Right atrium auricular region (tissue), 2 donors: ENCODE measurements at regions not wholly inside any gene's neighbourhood (a gene's known extent, or its start where the extent isn't known, plus 50 kb on each side); places are given as distances from the start of the nearest gene placed in this dataset.

Source experiments
- DNase-seq: peaks from one replicate; pipeline ENCODE4 v3.0.0-alpha.2; 2019; ENCODE audit warnings: low spot score
- H3K27ac ChIP-seq, 2 donors: fragments of 200-600 bp; sonication (generic); 1 replicate in 1 of 2; 2 replicates in 1 of 2; pipeline ENCODE4 v1.5.1; 2016 to 2019
- H3K27me3 ChIP-seq, 2 donors: fragments of 200-600 bp; sonication (generic); one replicate each; pipeline versions ENCODE4 v1.5.1 to v1.6.0; 2017 to 2019
- H3K36me3 ChIP-seq: fragments of 200-600 bp; sonication (generic); one replicate; pipeline ENCODE4 v1.5.1; 2016
- H3K4me1 ChIP-seq, 2 donors: fragments of 200-600 bp; sonication (generic); one replicate each; pipeline versions ENCODE4 v1.5.1 to v1.6.0; 2017 to 2019
- H3K4me3 ChIP-seq, 2 donors: fragments of 200-600 bp; sonication (generic); 1 replicate in 1 of 2; 2 replicates in 1 of 2; pipeline ENCODE4 v1.5.1; 2017 to 2019; ENCODE audit warnings: mild to moderate bottlenecking in 1 of 2, moderate library complexity in 1 of 2
- H3K9me3 ChIP-seq, 2 donors: fragments of 200-600 bp; sonication (generic); one replicate each; pipeline ENCODE4 v1.5.1; 2019
- TF ChIP-seq, protein P1 (sequence below), 2 donors: fragments of 200-600 bp; sonication (generic); IDR thresholded peaks; one replicate each; pipeline ENCODE4 v1.5.1; 2019; ENCODE audit warnings: antibody characterized with exemption in 2 of 2

GRCh38 chr16:35339337-35339736 is 1879.9 kb downstream of the TP53TG3F start:
- H3K9me3 ChIP-seq, result peaks cover 0 to 4% of the 10 kb centered on the region in 2 donors
- DNase-seq, result no peak
- TF ChIP-seq, protein P1, sequence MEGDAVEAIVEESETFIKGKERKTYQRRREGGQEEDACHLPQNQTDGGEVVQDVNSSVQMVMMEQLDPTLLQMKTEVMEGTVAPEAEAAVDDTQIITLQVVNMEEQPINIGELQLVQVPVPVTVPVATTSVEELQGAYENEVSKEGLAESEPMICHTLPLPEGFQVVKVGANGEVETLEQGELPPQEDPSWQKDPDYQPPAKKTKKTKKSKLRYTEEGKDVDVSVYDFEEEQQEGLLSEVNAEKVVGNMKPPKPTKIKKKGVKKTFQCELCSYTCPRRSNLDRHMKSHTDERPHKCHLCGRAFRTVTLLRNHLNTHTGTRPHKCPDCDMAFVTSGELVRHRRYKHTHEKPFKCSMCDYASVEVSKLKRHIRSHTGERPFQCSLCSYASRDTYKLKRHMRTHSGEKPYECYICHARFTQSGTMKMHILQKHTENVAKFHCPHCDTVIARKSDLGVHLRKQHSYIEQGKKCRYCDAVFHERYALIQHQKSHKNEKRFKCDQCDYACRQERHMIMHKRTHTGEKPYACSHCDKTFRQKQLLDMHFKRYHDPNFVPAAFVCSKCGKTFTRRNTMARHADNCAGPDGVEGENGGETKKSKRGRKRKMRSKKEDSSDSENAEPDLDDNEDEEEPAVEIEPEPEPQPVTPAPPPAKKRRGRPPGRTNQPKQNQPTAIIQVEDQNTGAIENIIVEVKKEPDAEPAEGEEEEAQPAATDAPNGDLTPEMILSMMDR (IDR thresholded peaks at IDR 0.05), result no peak

GRCh38 chr16:35342012-35342411 is 1882.6 kb downstream of the TP53TG3F start:
- no peak for DNase-seq
- TF ChIP-seq, protein P1 (IDR thresholded peaks at IDR 0.05), result no peak
- no peaks in the 10 kb centered on the region for H3K27me3 ChIP-seq
- H3K27ac ChIP-seq, result no peak overlapping the region
- no peaks in the 10 kb centered on the region for H3K36me3 ChIP-seq
- H3K4me3 ChIP-seq, result no peak overlapping the region
- no peaks in the 10 kb centered on the region for H3K4me1 ChIP-seq
- H3K9me3 ChIP-seq, result peaks cover 0 to 16% of the 10 kb centered on the region in 2 donors

More at GRCh38 chr16:35339337-35339736, 1879.9 kb downstream of the TP53TG3F start:
- Histone ChIP-seq H3K4me1 (no peaks in the 10 kb centered on the region), H3K36me3 (no peaks in the 10 kb centered on the region), H3K27ac (no peak overlapping the region), H3K4me3 (no peak overlapping the region), H3K27me3 (no peaks in the 10 kb centered on the region)

DNA sequence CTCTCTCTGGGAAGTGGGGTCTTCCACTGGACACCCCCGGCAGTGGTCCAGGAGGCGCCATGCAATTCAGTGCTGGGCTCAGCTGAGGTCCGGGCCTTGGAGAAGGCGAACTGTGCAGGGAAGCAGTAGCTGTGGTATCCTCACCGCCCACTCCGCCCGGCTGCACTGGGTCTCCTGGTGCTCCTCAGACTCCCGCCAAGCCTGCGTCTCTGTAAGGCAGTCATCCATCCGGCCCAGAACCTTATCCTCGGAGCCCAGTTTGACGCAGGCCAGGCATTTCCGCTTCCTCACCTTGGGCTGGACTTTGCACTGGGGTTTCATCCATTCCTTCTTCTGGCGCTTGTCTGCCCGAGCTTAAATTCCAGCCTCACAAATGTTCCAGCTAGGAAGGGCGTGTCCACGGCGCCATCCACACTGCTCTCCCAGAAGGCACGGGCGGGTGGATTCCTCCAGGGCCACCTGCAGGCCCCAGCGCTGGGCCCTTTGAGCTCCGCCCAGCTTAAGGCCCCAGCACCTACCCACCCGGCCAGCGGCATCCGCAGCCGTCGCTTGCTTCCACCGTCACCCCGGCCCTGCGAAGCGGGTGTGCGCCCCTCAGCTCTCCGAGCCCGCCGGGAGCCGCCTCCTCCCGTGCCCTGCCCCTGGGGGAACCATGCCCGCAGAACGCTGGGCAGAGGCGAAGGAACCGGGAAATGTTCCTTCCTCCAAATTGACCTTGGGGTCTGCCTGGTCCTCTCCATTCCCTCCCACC is 1884.8 kb downstream of the TP53TG3F start:
- H3K36me3 ChIP-seq, result no peaks in the 10 kb centered on the region
- TF ChIP-seq, protein P1 (IDR thresholded peaks at IDR 0.05), result no peak
- H3K4me1 ChIP-seq, result no peaks in the 10 kb centered on the region
- H3K27ac ChIP-seq, result no peak overlapping the region
- peaks cover 0 to 16% of the 10 kb centered on the region in 2 donors for H3K9me3 ChIP-seq
- DNase-seq, result no peak
- H3K27me3 ChIP-seq, result no peaks in the 10 kb centered on the region
- H3K4me3 ChIP-seq, result no peak overlapping the region

GRCh38 chr16:35352431-35352830 is 1893.0 kb downstream of the TP53TG3F start:
- no peak for DNase-seq
- no peaks in the 10 kb centered on the region for H3K27me3 ChIP-seq
- H3K27ac ChIP-seq, result no peak overlapping the region
- H3K4me1 ChIP-seq, result no peaks in the 10 kb centered on the region
- TF ChIP-seq, protein P1 (IDR thresholded peaks at IDR 0.05), result no peak
- H3K36me3 ChIP-seq, result no peaks in the 10 kb centered on the region
- no peaks in the 10 kb centered on the region for H3K9me3 ChIP-seq
- no peak overlapping the region for H3K4me3 ChIP-seq

DNA sequence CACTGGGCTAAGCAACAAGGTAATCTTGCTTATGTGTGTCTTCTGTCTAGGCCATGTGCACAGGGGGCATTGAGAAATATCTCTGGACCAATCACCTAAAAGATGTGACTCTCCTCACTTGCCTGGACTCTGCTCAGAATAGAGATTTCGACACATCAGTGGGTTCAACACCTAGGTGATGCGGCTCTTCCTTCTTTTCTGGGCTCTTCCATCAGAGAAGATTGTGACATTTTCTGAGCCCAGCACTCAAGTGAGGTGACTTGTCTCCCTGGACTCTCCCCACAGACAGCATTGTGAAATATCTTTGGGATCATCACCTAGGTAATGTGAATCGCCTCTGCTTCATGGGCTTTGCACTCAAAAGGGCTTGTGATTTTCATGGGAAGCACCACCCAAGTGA is 1904.1 kb downstream of the TP53TG3F start:
- TF ChIP-seq, protein P1 (IDR thresholded peaks at IDR 0.05), result no peak
- Histone ChIP-seq H3K27ac (no peak overlapping the region), H3K4me3 (no peak overlapping the region), H3K4me1 (no peaks in the 10 kb centered on the region), H3K9me3 (no peaks in the 10 kb centered on the region), H3K36me3 (no peaks in the 10 kb centered on the region), H3K27me3 (no peaks in the 10 kb centered on the region)
- DNase-seq, result no peak

DNA sequence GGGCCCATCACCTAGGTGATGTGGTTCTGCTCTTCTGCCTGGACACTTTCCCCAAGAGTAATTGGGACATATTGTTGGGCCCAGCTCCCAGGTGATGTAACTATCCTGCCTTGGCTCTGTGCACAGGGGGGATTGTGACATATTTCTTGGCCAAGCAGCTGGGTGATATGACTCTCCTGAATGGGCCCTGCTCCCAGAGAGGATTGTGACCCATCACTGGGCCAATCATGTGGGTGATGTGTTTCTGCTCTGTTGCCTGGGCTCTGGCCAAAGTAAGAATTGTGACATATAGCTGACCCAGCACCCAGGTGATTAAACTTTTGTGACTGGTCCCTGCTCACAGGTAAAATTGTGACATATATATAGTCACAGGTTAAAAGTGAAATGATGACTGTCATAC is 1904.9 kb downstream of the TP53TG3F start:
- no peak overlapping the region for H3K4me3 ChIP-seq
- TF ChIP-seq, protein P1 (IDR thresholded peaks at IDR 0.05), result no peak
- H3K27ac ChIP-seq, result no peak overlapping the region
- H3K27me3 ChIP-seq, result no peaks in the 10 kb centered on the region
- no peaks in the 10 kb centered on the region for H3K36me3 ChIP-seq
- no peaks in the 10 kb centered on the region for H3K4me1 ChIP-seq
- no peak for DNase-seq
- no peaks in the 10 kb centered on the region for H3K9me3 ChIP-seq
